HEK293T (cell line): ENCODE measurements at regions not wholly inside any gene's neighbourhood (a gene's known extent, or its start where the extent isn't known, plus 50 kb on each side); places are given as distances from the start of the nearest gene placed in this dataset.

Source experiments
- BHLHE40 ChIP-seq: fragments of 450-650 bp; IDR thresholded peaks from 2 replicates; pipeline ENCODE4 v1.6.1; 2016; ENCODE audit warnings: mild to moderate bottlenecking, moderate library complexity, borderline replicate concordance
- FOXK2 ChIP-seq: fragments of 450-650 bp; IDR thresholded peaks from 2 replicates; pipeline ENCODE4 v1.6.1; 2016; ENCODE audit warnings: mild to moderate bottlenecking
- FOXM1 ChIP-seq: fragments of 450-650 bp; IDR thresholded peaks from 2 replicates; pipeline ENCODE4 v1.6.1; 2017; ENCODE audit warnings: mild to moderate bottlenecking, borderline replicate concordance
- HDGF ChIP-seq: fragments of 450-650 bp; IDR thresholded peaks from 2 replicates; pipeline ENCODE4 v1.6.1; 2017; ENCODE audit warnings: antibody characterized with exemption, borderline replicate concordance
- LEF1 ChIP-seq: fragments of 450-650 bp; IDR thresholded peaks from 2 replicates; pipeline ENCODE4 v1.6.1; 2017; ENCODE audit warnings: mild to moderate bottlenecking, borderline replicate concordance
- TARDBP ChIP-seq: fragments of 450-650 bp; IDR thresholded peaks from 2 replicates; pipeline ENCODE4 v1.6.1; 2016

DNA sequence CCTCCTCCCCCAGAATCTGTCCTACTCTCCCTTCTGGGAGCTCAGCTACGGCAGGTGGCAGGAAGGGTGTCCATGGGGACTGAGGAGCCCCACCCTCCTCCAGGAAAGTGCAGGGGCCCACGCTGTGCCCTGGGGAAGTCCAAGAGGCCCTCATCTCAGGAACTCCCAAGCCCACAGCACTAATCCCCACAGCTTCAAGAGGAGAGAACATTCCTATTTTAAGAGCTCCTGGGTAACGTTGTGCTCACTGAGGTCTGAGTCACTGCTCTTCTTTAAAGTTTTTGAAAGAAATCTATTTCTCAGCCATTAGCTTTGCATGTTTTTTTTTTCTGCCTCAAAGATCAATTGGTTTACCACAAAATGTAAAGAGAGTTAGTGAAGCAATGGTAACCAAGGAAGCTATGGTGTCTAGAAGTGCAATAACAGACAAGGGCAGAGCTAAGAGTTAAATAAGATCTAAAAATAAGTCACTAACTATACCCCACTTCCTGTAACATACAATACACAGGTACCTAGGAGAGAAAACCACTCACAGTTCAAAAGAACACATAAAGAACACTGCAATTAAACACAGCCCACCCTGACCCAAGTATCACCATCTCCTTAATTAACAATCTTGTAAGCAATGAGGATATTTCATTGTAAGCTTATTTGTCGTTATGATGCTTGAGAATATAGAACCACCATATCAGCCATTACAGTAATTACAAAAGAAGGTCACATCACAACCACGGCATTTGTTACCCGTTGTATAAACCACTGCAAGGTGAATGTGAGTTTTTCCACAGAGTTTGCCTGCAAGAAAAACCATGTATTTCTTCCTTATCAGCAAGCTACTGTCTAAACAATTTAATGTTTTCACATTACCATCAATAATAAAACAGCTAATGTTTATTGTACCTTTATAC is 382.3 kb upstream of the SLC30A5 start:
- TF ChIP-seq FOXK2 (no peak), FOXM1 (no peak), HDGF (no peak), BHLHE40 (no peak), LEF1 (no peak), TARDBP (no peak)
